Psoas muscle (tissue), 7 donors: ENCODE measurements at regions not wholly inside any gene's neighbourhood (a gene's known extent, or its start where the extent isn't known, plus 50 kb on each side); places are given as distances from the start of the nearest gene placed in this dataset.

ENCODE experiments used
- ATAC-seq, 4 donors: fragments of 200-7000 bp; cut with Tn5 transposase; one replicate each; pipeline ENCODE4 v1.9.1; 2020; ENCODE audit warnings: moderate library complexity in 3 of 4, mild to moderate bottlenecking in 2 of 4
- DNase-seq, 2 donors: peaks; one replicate each; pipeline ENCODE4 v3.0.0-alpha.2; 2020
- H3K27ac ChIP-seq: fragments of 200-600 bp; one replicate; pipeline ENCODE4 v1.8.0; 2022
- H3K27me3 ChIP-seq, 3 donors: fragments of 200-600 bp in 1 of 3; one replicate each; pipeline versions ENCODE4 v1.6.1 to v1.8.0; 2013 to 2022; ENCODE audit warnings: low read length in 2 of 3, mild to moderate bottlenecking in 2 of 3, moderate library complexity in 1 of 3; ENCODE audit not compliant: insufficient read depth in 3 of 3
- H3K36me3 ChIP-seq, 2 donors: fragments of 200-600 bp in 1 of 2; one replicate each; pipeline versions ENCODE4 v1.6.1 to v1.8.0; 2013 to 2022; ENCODE audit warnings: low read depth in 1 of 2, mild to moderate bottlenecking in 1 of 2, moderate library complexity in 1 of 2; ENCODE audit not compliant: insufficient read depth in 1 of 2
- H3K4me1 ChIP-seq: fragments of 200-600 bp; one replicate; pipeline ENCODE4 v1.8.0; 2022
- H3K4me3 ChIP-seq: fragments of 200-600 bp; one replicate; pipeline ENCODE4 v1.8.0; 2022; ENCODE audit warnings: mild to moderate bottlenecking
- H3K9me3 ChIP-seq: fragments of 200-600 bp; one replicate; pipeline ENCODE4 v1.8.0; 2022
- CTCF ChIP-seq: fragments of 200-600 bp; IDR thresholded peaks from one replicate; pipeline ENCODE4 v1.8.0; 2022; ENCODE audit warnings: antibody characterized with exemption
- WGBS, 3 donors: extraction: QIAGEN DNeasy Blood & Tissue Kit; methylation state at CpG; one replicate each; pipeline versions ENCODE4 v1.1.6 to v1.1.7; 2013; 5-methylcytosine and 5-hydroxymethylcytosine counted together
- intact Hi-C, 2 donors: fragments of 100-400 bp; cut with DNase I; formaldehyde crosslinking; loops; one replicate each; pipeline versions ENCODE4 v1.11.0 to v1.14.2; 2022
- donor health status: healthy with polysubstance abuse.
- donor health status: DM: no; HTN: no; CAD: no; lungs with moderate emphysema.
- donor health status: Bipolar disorder and iron deficiency.
- donor health status: healthy.
- donor health status: DM: yes; HTN: yes; CAD: no.
- donor health status: DM: no; HTN: no; CAD: no.
- donor health status: DM: yes; HTN: yes; CAD: no.

- intact Hi-C loops, result loop anchor here in 1 of 2 donors (5.0 kb wide), 1 partner anchor 409 kb away; the partner anchor contains the start of gene VEGFC
- no peaks in the 10 kb centered on the region for H3K9me3 ChIP-seq
- no peaks in the 10 kb centered on the region for H3K27me3 ChIP-seq
- TF ChIP-seq CTCF, result no peak
- H3K27ac ChIP-seq, result no peak overlapping the region
- H3K4me3 ChIP-seq, result no peak overlapping the region
- DNase-seq, result no peak
- no peaks in the 10 kb centered on the region for H3K4me1 ChIP-seq
- no peak for ATAC-seq
- H3K36me3 ChIP-seq, result no peaks in the 10 kb centered on the region
- 5 to 9% (median 6%) methylated on average over 8 of the region's 8 CpGs for WGBS, 3 donors
Measured at GRCh38 chr4:176383273-176384077, 63.7 kb downstream of the SPCS3 start.

GRCh38 chr4:176385601-176386000, 65.8 kb downstream of the SPCS3 start:
- ATAC-seq (no peak), DNase-seq (no peak)
- no peak overlapping the region for H3K27ac ChIP-seq
- no peaks in the 10 kb centered on the region for H3K9me3 ChIP-seq
- no peak for TF ChIP-seq CTCF
- H3K27me3 ChIP-seq, result no peaks in the 10 kb centered on the region
- no peaks in the 10 kb centered on the region for H3K4me1 ChIP-seq
- WGBS, 3 donors, result 90 to 94% (median 91%) methylated on average over 1 of the region's 1 CpG
- H3K36me3 ChIP-seq, result no peaks in the 10 kb centered on the region
- no peak overlapping the region for H3K4me3 ChIP-seq
- intact Hi-C loops, result no loop called here

- H3K4me1 ChIP-seq, result no peaks in the 10 kb centered on the region
- H3K27ac ChIP-seq, result no peak overlapping the region
- H3K36me3 ChIP-seq, result no peaks in the 10 kb centered on the region
- no peaks in the 10 kb centered on the region for H3K9me3 ChIP-seq
- no peak for DNase-seq
- TF ChIP-seq CTCF, result no peak
- intact Hi-C loops, result no loop called here
- no peak overlapping the region for H3K4me3 ChIP-seq
- WGBS, 3 donors, result 8 to 25% (median 22%) methylated on average over 1 of the region's 1 CpG
- no peak for ATAC-seq
- no peaks in the 10 kb centered on the region for H3K27me3 ChIP-seq
Measured at GRCh38 chr4:176387571-176387970, 67.8 kb downstream of the SPCS3 start.

- H3K36me3 ChIP-seq, result no peaks in the 10 kb centered on the region
- DNase-seq (no peak), ATAC-seq (no peak)
- WGBS, 3 donors, result 35 to 46% (median 43%) methylated on average over 4 of the region's 4 CpGs
- H3K9me3 ChIP-seq, result no peaks in the 10 kb centered on the region
- no peaks in the 10 kb centered on the region for H3K4me1 ChIP-seq
- intact Hi-C loops, result no loop called here
- no peak overlapping the region for H3K4me3 ChIP-seq
- TF ChIP-seq CTCF, result no peak
- no peak overlapping the region for H3K27ac ChIP-seq
- no peaks in the 10 kb centered on the region for H3K27me3 ChIP-seq
Measured at GRCh38 chr4:176393306-176394013, 73.7 kb downstream of the SPCS3 start.
